Parathyroid adenoma (tissue), 2 donors: ENCODE measurements at regions not wholly inside any gene's neighbourhood (a gene's known extent, or its start where the extent isn't known, plus 50 kb on each side); places are given as distances from the start of the nearest gene placed in this dataset.

Experiments used
- H2AFZ ChIP-seq: fragments of 300-600 bp; sonication (generic); one replicate; pipeline ENCODE4 v1.7.0; 2017; ENCODE audit warnings: antibody characterized with exemption, mild to moderate bottlenecking
- H3K27ac ChIP-seq: fragments of 300-600 bp; sonication (generic); one replicate; pipeline ENCODE4 v1.7.0; 2017
- H3K27me3 ChIP-seq: fragments of 300-600 bp; sonication (generic); one replicate; pipeline ENCODE4 v1.7.0; 2017; ENCODE audit warnings: low read length; ENCODE audit not compliant: control insufficient read depth, insufficient read depth
- H3K36me3 ChIP-seq: fragments of 300-600 bp; sonication (generic); one replicate; pipeline ENCODE4 v1.7.0; 2017; ENCODE audit warnings: low read length; ENCODE audit not compliant: control insufficient read depth, insufficient read depth
- H3K4me1 ChIP-seq: fragments of 300-600 bp; sonication (generic); one replicate; pipeline ENCODE4 v1.7.0; 2017; ENCODE audit warnings: control low read depth
- H3K4me2 ChIP-seq: fragments of 300-600 bp; sonication (generic); one replicate; pipeline ENCODE4 v1.7.0; 2017; ENCODE audit warnings: low read length
- H3K4me3 ChIP-seq: fragments of 300-600 bp; sonication (generic); one replicate; pipeline ENCODE4 v1.7.0; 2017; ENCODE audit warnings: low read depth, low read length
- H3K79me2 ChIP-seq: fragments of 300-600 bp; sonication (generic); one replicate; pipeline ENCODE4 v1.7.0; 2017; ENCODE audit warnings: control low read depth
- H3K9ac ChIP-seq: fragments of 300-600 bp; sonication (generic); one replicate; pipeline ENCODE4 v1.7.0; 2017; ENCODE audit warnings: mild to moderate bottlenecking
- H3K9me3 ChIP-seq: fragments of 300-600 bp; sonication (generic); one replicate; pipeline ENCODE4 v1.7.0; 2017; ENCODE audit warnings: low read length; ENCODE audit not compliant: control insufficient read depth
- CTCF ChIP-seq: fragments of 300-600 bp; sonication (generic); IDR thresholded peaks from one replicate; pipeline ENCODE4 v1.7.0; 2017; ENCODE audit warnings: antibody characterized with exemption, mild to moderate bottlenecking
- donor health status: primary hyperparathyroidism.

- H2AFZ ChIP-seq, result no peak overlapping the region
- no peak for TF ChIP-seq CTCF
- no peak overlapping the region for H3K27ac ChIP-seq
- H3K79me2 ChIP-seq, result no peaks in the 10 kb centered on the region
- H3K36me3 ChIP-seq, result no peaks in the 10 kb centered on the region
- H3K4me3 ChIP-seq, result no peak overlapping the region
- H3K4me1 ChIP-seq, result no peaks in the 10 kb centered on the region
- H3K27me3 ChIP-seq, result no peaks in the 10 kb centered on the region
- H3K9ac ChIP-seq, result no peak overlapping the region
- H3K4me2 ChIP-seq, result no peak overlapping the region
- H3K9me3 ChIP-seq, result no peaks in the 10 kb centered on the region
Measured at GRCh38 chr3:30333903-30334302, 272.5 kb upstream of the TGFBR2 start.

GRCh38 chr3:30340500-30340899 is 265.9 kb upstream of the TGFBR2 start:
- Histone ChIP-seq H2AFZ (no peak overlapping the region), H3K79me2 (no peaks in the 10 kb centered on the region), H3K4me3 (no peak overlapping the region), H3K9me3 (no peaks in the 10 kb centered on the region), H3K9ac (no peak overlapping the region), H3K27ac (no peak overlapping the region), H3K36me3 (no peaks in the 10 kb centered on the region), H3K27me3 (no peaks in the 10 kb centered on the region), H3K4me1 (no peaks in the 10 kb centered on the region), H3K4me2 (no peak overlapping the region)
- no peak for TF ChIP-seq CTCF

GRCh38 chr3:30341079-30341478 is 265.3 kb upstream of the TGFBR2 start:
- H3K36me3 ChIP-seq, result no peaks in the 10 kb centered on the region
- H3K4me3 ChIP-seq, result no peak overlapping the region
- no peak overlapping the region for H3K27ac ChIP-seq
- H3K27me3 ChIP-seq, result no peaks in the 10 kb centered on the region
- no peak overlapping the region for H3K4me2 ChIP-seq
- no peak overlapping the region for H2AFZ ChIP-seq
- H3K9ac ChIP-seq, result no peak overlapping the region
- no peaks in the 10 kb centered on the region for H3K79me2 ChIP-seq
- no peak for TF ChIP-seq CTCF
- no peaks in the 10 kb centered on the region for H3K4me1 ChIP-seq
- H3K9me3 ChIP-seq, result no peaks in the 10 kb centered on the region

- H3K79me2 ChIP-seq, result no peaks in the 10 kb centered on the region
- no peak overlapping the region for H3K4me2 ChIP-seq
- H3K27me3 ChIP-seq, result no peaks in the 10 kb centered on the region
- H3K4me1 ChIP-seq, result no peaks in the 10 kb centered on the region
- no peaks in the 10 kb centered on the region for H3K9me3 ChIP-seq
- no peak overlapping the region for H3K4me3 ChIP-seq
- H3K36me3 ChIP-seq, result no peaks in the 10 kb centered on the region
- no peak overlapping the region for H3K27ac ChIP-seq
- H2AFZ ChIP-seq, result no peak overlapping the region
- no peak overlapping the region for H3K9ac ChIP-seq
- TF ChIP-seq CTCF, result no peak
Measured at GRCh38 chr3:30341851-30342250, 264.6 kb upstream of the TGFBR2 start.

- no peaks in the 10 kb centered on the region for H3K4me1 ChIP-seq
- H3K4me2 ChIP-seq, result no peak overlapping the region
- no peaks in the 10 kb centered on the region for H3K79me2 ChIP-seq
- H3K36me3 ChIP-seq, result no peaks in the 10 kb centered on the region
- no peaks in the 10 kb centered on the region for H3K27me3 ChIP-seq
- TF ChIP-seq CTCF, result no peak
- H3K27ac ChIP-seq, result peak overlapping the region; percentile 8
- no peak overlapping the region for H3K9ac ChIP-seq
- H2AFZ ChIP-seq, result no peak overlapping the region
- no peak overlapping the region for H3K4me3 ChIP-seq
- no peaks in the 10 kb centered on the region for H3K9me3 ChIP-seq
Measured at GRCh38 chr3:30342318-30343060, 263.9 kb upstream of the TGFBR2 start.
